ENCODE measurements at regions not wholly inside any gene's neighbourhood (a gene's known extent, or its start where the extent isn't known, plus 50 kb on each side); places are given as distances from the start of the nearest gene placed in this dataset.
"Not testable (repeated sequence)": the region's sequence is repeated elsewhere in the genome, so short reads cannot be mapped to it uniquely, and the experiment has no call there.

- peak; percentile 52; the same call in 1 of the 2 replicates for TF ChIP-seq ETV5 (CRISPR knock-in tag; IDR thresholded peaks at IDR 0.05; ENCODE audit: low read depth)
- 0 out of 2 replicates have a peak, but pooled peaks have one; percentile 52 for TF ChIP-seq ZBTB17 (CRISPR knock-in tag; IDR thresholded peaks at IDR 0.05)
- TF ChIP-seq ZNF232 (CRISPR knock-in tag; IDR thresholded peaks at IDR 0.05), result peak; percentile 93
- TF ChIP-seq DACH1 (IDR thresholded peaks at IDR 0.05; ENCODE audit: partially characterized antibody), result peak; percentile 79
- peak; percentile 76 for TF ChIP-seq ATF7 (IDR thresholded peaks at IDR 0.05)
- peak; percentile 55; the same call in 1 of the 2 replicates for TF ChIP-seq OTX1 (CRISPR knock-in tag; IDR thresholded peaks at IDR 0.05)
- TF ChIP-seq PHF21A (IDR thresholded peaks at IDR 0.05; ENCODE audit: borderline replicate concordance, low read depth), result 0 out of 2 replicates have a peak, but pooled peaks have one; percentile 25
- peak; percentile 86 for TF ChIP-seq ARID1B (IDR thresholded peaks at IDR 0.05)
- peak; percentile 77; the same call in 1 of the 2 replicates for TF ChIP-seq ELF4 (CRISPR knock-in tag; IDR thresholded peaks at IDR 0.05)
- peak; percentile 58; the same call in 1 of the 2 replicates for TF ChIP-seq GABPB1 (CRISPR knock-in tag; IDR thresholded peaks at IDR 0.05)
- peak; percentile 79 for TF ChIP-seq JUN (IDR thresholded peaks at IDR 0.05; ENCODE audit: borderline replicate concordance, low read depth, low read length)
- TF ChIP-seq JUN (CRISPR knock-in tag; IDR thresholded peaks at IDR 0.05; ENCODE audit: borderline replicate concordance), result peak; percentile 53; the same call in 1 of the 2 replicates
- TF ChIP-seq SMARCE1 (IDR thresholded peaks at IDR 0.05), result peak; percentile 80
- peak; percentile 75 for TF ChIP-seq RAD51 (IDR thresholded peaks at IDR 0.05; ENCODE audit: borderline replicate concordance, low read depth)
Measured at GRCh38 chr7:65558584-65558983, 184.9 kb downstream of the ZNF92 start (continued).

GRCh38 chr7:65561786-65562372 is 188.2 kb downstream of the ZNF92 start:
- H3K27me3 ChIP-seq (ENCODE audit: control insufficient read depth in 2 of 2, insufficient read depth in 2 of 2, low read length in 2 of 2); H3K9ac ChIP-seq (ENCODE audit: insufficient read depth in 1 of 2, low read depth in 2 of 2, low read length in 2 of 2); DNase-seq (ENCODE audit: extremely low read depth in 1 of 4, low spot score in 3 of 4); H3K9me3 ChIP-seq (replicated peaks; ENCODE audit: control insufficient read depth, insufficient read depth, low read depth, low read length); CTCF ChIA-PET (ENCODE audit: low intra/inter-chr PET ratio); H3K79me2 ChIP-seq (ENCODE audit: control insufficient read depth, insufficient read depth, low read length); FAIRE-seq; H3K4me2 ChIP-seq (ENCODE audit: insufficient read depth, low read length); H3K4me1 ChIP-seq (replicated peaks in 1 of 2; ENCODE audit: control insufficient read depth in 2 of 2, insufficient read depth in 2 of 2, low read length in 2 of 2); ATAC-seq; H3K4me3 ChIP-seq; POLR2A ChIA-PET; H3K27ac ChIP-seq (ENCODE audit: extremely low read depth, low read depth, low read length); H3K9me1 ChIP-seq (ENCODE audit: control insufficient read depth, insufficient read depth, low read length); H3K36me3 ChIP-seq (ENCODE audit: control insufficient read depth, insufficient read depth, low read length); H4K20me1 ChIP-seq (replicated peaks; ENCODE audit: control insufficient read depth, insufficient read depth, low read length); H2AFZ ChIP-seq (ENCODE audit: low read depth, low read length); BruUV-seq (replicated peaks); in situ Hi-C loops (cut with MboI); intact Hi-C loops (cut with micrococcal nuclease): not testable (repeated sequence)
- WGBS (ENCODE audit: insufficient coverage, low coverage, missing lambda C conversion rate), result 72% methylated on average over 5 of the region's 6 CpGs

All from K562 (cell line).